ENCODE measurements at regions not wholly inside any gene's neighbourhood (a gene's known extent, or its start where the extent isn't known, plus 50 kb on each side); places are given as distances from the start of the nearest gene placed in this dataset.

- WGBS, 2 donors (ENCODE audit: low coverage in 1 of 2), result 76 to 79% methylated on average over 3 of the region's 3 CpGs
- intact Hi-C loops (cut with DNase I; ENCODE audit: low total_unique reads), result no loop called here
- no peak overlapping the region for H3K4me3 ChIP-seq
Observed at GRCh38 chr1:208931936-208932335, 651.6 kb upstream of the CAMK1G start.

DNA sequence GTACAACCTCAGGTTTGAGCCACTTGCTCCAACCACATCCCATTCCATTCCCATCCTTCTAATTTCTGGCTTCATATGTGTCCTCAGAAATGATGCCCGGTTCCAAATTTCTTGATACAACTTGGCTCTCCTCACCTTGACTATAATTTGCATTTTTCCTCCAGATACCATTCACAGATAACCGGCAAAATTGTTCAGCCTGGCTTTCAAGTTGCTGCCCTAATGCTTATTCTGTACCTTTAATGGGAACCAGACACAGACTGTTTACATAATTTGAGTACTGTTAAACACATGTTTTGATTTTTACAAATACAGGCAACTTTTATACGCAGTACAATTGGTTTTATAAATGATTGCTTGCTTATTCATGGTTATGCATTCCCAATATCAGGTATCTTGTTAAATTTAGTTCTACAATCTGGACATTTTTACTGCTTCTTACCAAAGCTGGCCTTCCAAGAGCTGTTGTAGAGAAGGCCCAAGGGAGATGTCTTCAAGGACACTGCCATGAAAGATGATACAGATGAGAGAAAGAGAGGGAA is 649.5 kb upstream of the CAMK1G start:
- TF ChIP-seq POLR2AphosphoS5 (IDR thresholded peaks at IDR 0.05), result no peak
- TF ChIP-seq, protein P1, sequence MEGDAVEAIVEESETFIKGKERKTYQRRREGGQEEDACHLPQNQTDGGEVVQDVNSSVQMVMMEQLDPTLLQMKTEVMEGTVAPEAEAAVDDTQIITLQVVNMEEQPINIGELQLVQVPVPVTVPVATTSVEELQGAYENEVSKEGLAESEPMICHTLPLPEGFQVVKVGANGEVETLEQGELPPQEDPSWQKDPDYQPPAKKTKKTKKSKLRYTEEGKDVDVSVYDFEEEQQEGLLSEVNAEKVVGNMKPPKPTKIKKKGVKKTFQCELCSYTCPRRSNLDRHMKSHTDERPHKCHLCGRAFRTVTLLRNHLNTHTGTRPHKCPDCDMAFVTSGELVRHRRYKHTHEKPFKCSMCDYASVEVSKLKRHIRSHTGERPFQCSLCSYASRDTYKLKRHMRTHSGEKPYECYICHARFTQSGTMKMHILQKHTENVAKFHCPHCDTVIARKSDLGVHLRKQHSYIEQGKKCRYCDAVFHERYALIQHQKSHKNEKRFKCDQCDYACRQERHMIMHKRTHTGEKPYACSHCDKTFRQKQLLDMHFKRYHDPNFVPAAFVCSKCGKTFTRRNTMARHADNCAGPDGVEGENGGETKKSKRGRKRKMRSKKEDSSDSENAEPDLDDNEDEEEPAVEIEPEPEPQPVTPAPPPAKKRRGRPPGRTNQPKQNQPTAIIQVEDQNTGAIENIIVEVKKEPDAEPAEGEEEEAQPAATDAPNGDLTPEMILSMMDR (IDR thresholded peaks at IDR 0.05), result no peak
- TF ChIP-seq POLR2A (IDR thresholded peaks at IDR 0.05), result no peak
- TF ChIP-seq EP300 (IDR thresholded peaks at IDR 0.05; ENCODE audit: low read depth), result no peak

More at GRCh38 chr1:208931936-208932335, 651.6 kb upstream of the CAMK1G start:
- H3K9me3 ChIP-seq, result no peaks in the 10 kb centered on the region
- no peak overlapping the region for H3K27ac ChIP-seq
- no peak for DNase-seq
- H3K27me3 ChIP-seq, result no peaks in the 10 kb centered on the region
- H3K4me1 ChIP-seq, result no peaks in the 10 kb centered on the region
- TF ChIP-seq POLR2A (IDR thresholded peaks at IDR 0.05) (no peak), EP300 (IDR thresholded peaks at IDR 0.05; ENCODE audit: low read depth) (no peak), POLR2AphosphoS5 (IDR thresholded peaks at IDR 0.05) (no peak)
- TF ChIP-seq, protein P1 (IDR thresholded peaks at IDR 0.05), result no peak
- in situ Hi-C loops (cut with MboI; ENCODE audit: low pct_ligation_motif_present in 1 of 4, low pct_unique_long_range_greater_than_20kb in 1 of 4, low sequenced_read_pairs in 3 of 4), result no loop called here
- no peaks in the 10 kb centered on the region for H3K36me3 ChIP-seq

GRCh38 chr1:208934933-208935332 is 648.6 kb upstream of the CAMK1G start:
- no peaks in the 10 kb centered on the region for H3K4me1 ChIP-seq
- H3K4me3 ChIP-seq, result no peak overlapping the region
- 83 to 88% methylated on average over 5 to 6 of the region's 6 CpGs for WGBS, 2 donors (ENCODE audit: low coverage in 1 of 2)
- no peak overlapping the region for H3K27ac ChIP-seq
- no peak for DNase-seq
- TF ChIP-seq EP300 (IDR thresholded peaks at IDR 0.05; ENCODE audit: low read depth), result no peak
- TF ChIP-seq POLR2AphosphoS5 (IDR thresholded peaks at IDR 0.05), result no peak
- no peak for TF ChIP-seq POLR2A (IDR thresholded peaks at IDR 0.05)
- TF ChIP-seq, protein P1 (IDR thresholded peaks at IDR 0.05), result no peak
- no peaks in the 10 kb centered on the region for H3K36me3 ChIP-seq
- H3K9me3 ChIP-seq, result no peaks in the 10 kb centered on the region
- in situ Hi-C loops (cut with MboI; ENCODE audit: low pct_ligation_motif_present in 1 of 4, low pct_unique_long_range_greater_than_20kb in 1 of 4, low sequenced_read_pairs in 3 of 4) (no loop called here), intact Hi-C loops (cut with DNase I; ENCODE audit: low total_unique reads) (no loop called here)
- H3K27me3 ChIP-seq, result no peaks in the 10 kb centered on the region

More for the DNA sequence above, 649.5 kb upstream of the CAMK1G start:
- Histone ChIP-seq H3K4me1 (no peaks in the 10 kb centered on the region), H3K27ac (no peak overlapping the region), H3K4me3 (no peak overlapping the region), H3K9me3 (no peaks in the 10 kb centered on the region), H3K36me3 (no peaks in the 10 kb centered on the region), H3K27me3 (no peaks in the 10 kb centered on the region)
- DNase-seq, result no peak
- WGBS, 2 donors (ENCODE audit: low coverage in 1 of 2), result 71 to 78% methylated on average over 3 of the region's 3 CpGs
- in situ Hi-C loops (cut with MboI; ENCODE audit: low pct_ligation_motif_present in 1 of 4, low pct_unique_long_range_greater_than_20kb in 1 of 4, low sequenced_read_pairs in 3 of 4) (no loop called here), intact Hi-C loops (cut with DNase I; ENCODE audit: low total_unique reads) (no loop called here)

DNA sequence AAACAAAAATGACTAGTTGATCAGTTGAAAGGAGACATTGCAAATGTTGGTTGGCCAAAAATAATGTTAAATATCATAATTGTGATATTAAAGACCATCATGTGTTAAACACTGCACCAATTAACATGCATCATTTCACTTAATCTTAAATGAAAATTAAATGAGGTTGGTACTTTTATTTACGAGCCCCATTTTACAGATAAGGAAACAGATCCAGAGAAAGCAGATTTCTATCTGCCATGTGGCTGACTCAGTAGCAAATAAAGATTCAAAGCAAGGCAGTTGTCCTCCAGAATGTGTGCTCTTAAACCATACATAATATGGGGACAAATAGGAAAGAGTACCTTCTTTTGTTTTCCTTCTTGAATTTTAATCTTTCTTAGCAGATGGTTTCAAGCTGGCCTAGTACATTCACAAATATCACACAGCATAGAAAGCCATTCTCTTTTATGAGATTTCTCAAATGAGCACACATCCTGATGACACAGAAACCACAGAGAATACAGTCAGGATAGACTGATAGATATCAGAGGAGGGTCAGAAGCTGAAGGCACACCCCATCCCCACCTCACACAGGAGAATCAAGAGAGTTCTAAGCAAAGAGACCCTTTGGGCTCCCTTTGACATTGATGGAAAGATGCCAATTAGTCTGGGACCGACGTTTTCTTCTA is 647.9 kb upstream of the CAMK1G start:
- DNase-seq, result no peak
- Histone ChIP-seq H3K9me3 (no peaks in the 10 kb centered on the region), H3K4me3 (no peak overlapping the region), H3K27me3 (no peaks in the 10 kb centered on the region), H3K36me3 (no peaks in the 10 kb centered on the region), H3K4me1 (no peaks in the 10 kb centered on the region), H3K27ac (no peak overlapping the region)
- in situ Hi-C loops (cut with MboI; ENCODE audit: low pct_ligation_motif_present in 1 of 4, low pct_unique_long_range_greater_than_20kb in 1 of 4, low sequenced_read_pairs in 3 of 4) (no loop called here), intact Hi-C loops (cut with DNase I; ENCODE audit: low total_unique reads) (no loop called here)
- no peak for TF ChIP-seq POLR2A (IDR thresholded peaks at IDR 0.05)
- TF ChIP-seq EP300 (IDR thresholded peaks at IDR 0.05; ENCODE audit: low read depth), result no peak
- TF ChIP-seq POLR2AphosphoS5 (IDR thresholded peaks at IDR 0.05), result no peak
- TF ChIP-seq, protein P1 (IDR thresholded peaks at IDR 0.05), result no peak
- WGBS, 2 donors (ENCODE audit: low coverage in 1 of 2), result 75 to 80% methylated on average over 3 of the region's 3 CpGs
